Omental fat pad (tissue), 3 donors: ENCODE measurements at regions not wholly inside any gene's neighbourhood (a gene's known extent, or its start where the extent isn't known, plus 50 kb on each side); places are given as distances from the start of the nearest gene placed in this dataset.

ENCODE experiments used
- ATAC-seq: fragments of 150-250 bp; one replicate; pipeline ENCODE4 v1.9.1; 2016; ENCODE audit warnings: mild to moderate bottlenecking, moderate library complexity; ENCODE audit not compliant: low FRiP score
- DNase-seq: peaks from one replicate; pipeline ENCODE4 v3.0.0-alpha.2; 2019; ENCODE audit warnings: low spot score
- CTCF ChIP-seq, 3 donors: fragments of 450-650 bp; IDR thresholded peaks; one replicate each; pipeline ENCODE4 v1.5.1; 2016 to 2017; ENCODE audit warnings: antibody characterized with exemption in 3 of 3, mild to moderate bottlenecking in 3 of 3, moderate library complexity in 2 of 3

GRCh38 chr10:33532901-33533300 lies 198.4 kb upstream of the NRP1 start:
- TF ChIP-seq CTCF (IDR thresholded peaks at IDR 0.05) = no peak

GRCh38 chr10:33529234-33529633 lies 194.8 kb upstream of the NRP1 start:
- no peak for ATAC-seq

More at GRCh38 chr10:33532901-33533300, 198.4 kb upstream of the NRP1 start:
- ATAC-seq = no peak
- DNase-seq = no peak

GRCh38 chr10:33524966-33525365 lies 190.5 kb upstream of the NRP1 start:
- DNase-seq (no peak), ATAC-seq (no peak)
- TF ChIP-seq CTCF (IDR thresholded peaks at IDR 0.05) = no peak

More at GRCh38 chr10:33529234-33529633, 194.8 kb upstream of the NRP1 start:
- DNase-seq = no peak
- no peak for TF ChIP-seq CTCF (IDR thresholded peaks at IDR 0.05)

- DNase-seq (no peak), ATAC-seq (no peak)
- no peak for TF ChIP-seq CTCF (IDR thresholded peaks at IDR 0.05)
Observed at GRCh38 chr10:33524041-33524440, 189.6 kb upstream of the NRP1 start.

GRCh38 chr10:33523236-33523792 lies 188.8 kb upstream of the NRP1 start:
- DNase-seq = no peak
- TF ChIP-seq CTCF (IDR thresholded peaks at IDR 0.05) = no peak

GRCh38 chr10:33521904-33522303 lies 187.4 kb upstream of the NRP1 start:
- DNase-seq (no peak), ATAC-seq (no peak)
- TF ChIP-seq CTCF (IDR thresholded peaks at IDR 0.05) = no peak

More at GRCh38 chr10:33523236-33523792, 188.8 kb upstream of the NRP1 start:
- no peak for ATAC-seq

GRCh38 chr10:33521062-33521461 lies 186.6 kb upstream of the NRP1 start:
- no peak for TF ChIP-seq CTCF (IDR thresholded peaks at IDR 0.05)
- ATAC-seq (no peak), DNase-seq (no peak)
